BE2C (cell line): ENCODE measurements at regions not wholly inside any gene's neighbourhood (a gene's known extent, or its start where the extent isn't known, plus 50 kb on each side); places are given as distances from the start of the nearest gene placed in this dataset.

Experiments
- DNase-seq: peaks from one replicate; pipeline ENCODE4 v3.0.0-alpha.2; 2020
- H3K27me3 ChIP-seq: fragments of 250-450 bp; sonication (Bioruptor Pico); 2 replicates; pipeline ENCODE4 v1.5.1; 2020; ENCODE audit warnings: mild to moderate bottlenecking
- H3K36me3 ChIP-seq: fragments of 250-450 bp; sonication (Bioruptor Pico); 2 replicates; pipeline ENCODE4 v1.5.1; 2020; ENCODE audit warnings: mild to moderate bottlenecking
- H3K4me1 ChIP-seq: fragments of 250-450 bp; sonication (Bioruptor Pico); 2 replicates; pipeline ENCODE4 v1.5.1; 2020
- H3K4me3 ChIP-seq: 2 replicates; pipeline ENCODE4 v1.5.1; 2011; ENCODE audit warnings: low read depth, low read length
- H3K9me3 ChIP-seq: fragments of 250-450 bp; sonication (Bioruptor Pico); 2 replicates; pipeline ENCODE4 v1.5.1; 2020
- CTCF ChIP-seq: IDR thresholded peaks from 2 replicates; pipeline ENCODE4 v1.5.1; 2012; ENCODE audit warnings: mild to moderate bottlenecking, low read depth, low read length

GRCh38 chr1:189673217-189673616 is 804.4 kb downstream of the BRINP3 start:
- no peak for DNase-seq
- no peaks in the 10 kb centered on the region for H3K27me3 ChIP-seq

GRCh38 chr1:189675712-189676244 is 801.9 kb downstream of the BRINP3 start:
- no peaks in the 10 kb centered on the region for H3K36me3 ChIP-seq
- no peaks in the 10 kb centered on the region; the same call in 1 of the 2 replicates for H3K4me1 ChIP-seq
- TF ChIP-seq CTCF: no peak
- DNase-seq: no peak
- no peaks in the 10 kb centered on the region for H3K9me3 ChIP-seq
- H3K4me3 ChIP-seq: no peak overlapping the region
- H3K27me3 ChIP-seq: no peaks in the 10 kb centered on the region

More at GRCh38 chr1:189673217-189673616, 804.4 kb downstream of the BRINP3 start:
- Histone ChIP-seq H3K9me3 (0 out of 2 replicates have a peak, but pooled peaks cover 2% of the 10 kb centered on the region), H3K4me3 (no peak overlapping the region), H3K36me3 (no peaks in the 10 kb centered on the region), H3K4me1 (no peaks in the 10 kb centered on the region; the same call in 1 of the 2 replicates)
- peak; percentile 10; the same call in 1 of the 2 replicates for TF ChIP-seq CTCF

- no peaks in the 10 kb centered on the region for H3K36me3 ChIP-seq
- no peaks in the 10 kb centered on the region for H3K27me3 ChIP-seq
- no peak overlapping the region for H3K4me3 ChIP-seq
- peak; percentile 46 for TF ChIP-seq CTCF
- no peak for DNase-seq
- H3K9me3 ChIP-seq: no peaks in the 10 kb centered on the region
- H3K4me1 ChIP-seq: peaks cover 10% of the 10 kb centered on the region
Measured at GRCh38 chr1:189678779-189679178, 798.9 kb downstream of the BRINP3 start.

GRCh38 chr1:189681252-189681919 is 796.3 kb downstream of the BRINP3 start:
- Histone ChIP-seq H3K4me3 (no peak overlapping the region), H3K9me3 (no peaks in the 10 kb centered on the region)
- TF ChIP-seq CTCF: no peak

GRCh38 chr1:189682591-189682990 is 795.1 kb downstream of the BRINP3 start:
- H3K36me3 ChIP-seq: no peaks in the 10 kb centered on the region
- no peaks in the 10 kb centered on the region for H3K27me3 ChIP-seq
- no peak for DNase-seq
- H3K4me3 ChIP-seq: no peak overlapping the region
- H3K9me3 ChIP-seq: no peaks in the 10 kb centered on the region
- H3K4me1 ChIP-seq: peaks cover 18% of the 10 kb centered on the region
- TF ChIP-seq CTCF: no peak

More at GRCh38 chr1:189681252-189681919, 796.3 kb downstream of the BRINP3 start:
- peaks cover 18% of the 10 kb centered on the region for H3K4me1 ChIP-seq
- no peaks in the 10 kb centered on the region for H3K27me3 ChIP-seq
- DNase-seq: no peak
- H3K36me3 ChIP-seq: no peaks in the 10 kb centered on the region

GRCh38 chr1:189686288-189686687 is 791.4 kb downstream of the BRINP3 start:
- Histone ChIP-seq H3K4me3 (no peak overlapping the region), H3K4me1 (peaks cover 18% of the 10 kb centered on the region), H3K27me3 (no peaks in the 10 kb centered on the region), H3K9me3 (no peaks in the 10 kb centered on the region), H3K36me3 (no peaks in the 10 kb centered on the region)
- DNase-seq: no peak
- TF ChIP-seq CTCF: no peak
